ENCODE measurements at regions not wholly inside any gene's neighbourhood (a gene's known extent, or its start where the extent isn't known, plus 50 kb on each side); places are given as distances from the start of the nearest gene placed in this dataset.

DNA sequence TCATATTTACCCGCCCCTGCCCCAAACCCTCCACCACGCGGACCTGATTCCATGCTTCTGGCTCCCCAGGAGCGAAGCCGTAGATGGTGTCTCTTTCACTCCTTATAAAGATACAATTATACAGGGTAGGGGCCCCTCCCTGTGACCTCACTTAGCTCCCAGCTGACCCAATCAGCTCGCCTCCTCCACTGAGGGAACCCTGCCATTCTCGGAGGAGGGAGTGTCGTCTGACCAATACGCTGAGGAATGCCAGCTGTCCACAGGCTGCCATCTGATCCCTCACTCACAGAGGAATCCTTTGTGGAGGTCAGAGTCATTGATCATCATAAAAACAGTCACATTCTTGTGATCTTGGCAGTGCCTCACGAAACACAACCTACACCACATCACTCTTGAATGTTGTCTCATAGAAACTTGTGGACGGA lies 67.5 kb upstream of the INSIG1 start:
- TF ChIP-seq, protein P1, sequence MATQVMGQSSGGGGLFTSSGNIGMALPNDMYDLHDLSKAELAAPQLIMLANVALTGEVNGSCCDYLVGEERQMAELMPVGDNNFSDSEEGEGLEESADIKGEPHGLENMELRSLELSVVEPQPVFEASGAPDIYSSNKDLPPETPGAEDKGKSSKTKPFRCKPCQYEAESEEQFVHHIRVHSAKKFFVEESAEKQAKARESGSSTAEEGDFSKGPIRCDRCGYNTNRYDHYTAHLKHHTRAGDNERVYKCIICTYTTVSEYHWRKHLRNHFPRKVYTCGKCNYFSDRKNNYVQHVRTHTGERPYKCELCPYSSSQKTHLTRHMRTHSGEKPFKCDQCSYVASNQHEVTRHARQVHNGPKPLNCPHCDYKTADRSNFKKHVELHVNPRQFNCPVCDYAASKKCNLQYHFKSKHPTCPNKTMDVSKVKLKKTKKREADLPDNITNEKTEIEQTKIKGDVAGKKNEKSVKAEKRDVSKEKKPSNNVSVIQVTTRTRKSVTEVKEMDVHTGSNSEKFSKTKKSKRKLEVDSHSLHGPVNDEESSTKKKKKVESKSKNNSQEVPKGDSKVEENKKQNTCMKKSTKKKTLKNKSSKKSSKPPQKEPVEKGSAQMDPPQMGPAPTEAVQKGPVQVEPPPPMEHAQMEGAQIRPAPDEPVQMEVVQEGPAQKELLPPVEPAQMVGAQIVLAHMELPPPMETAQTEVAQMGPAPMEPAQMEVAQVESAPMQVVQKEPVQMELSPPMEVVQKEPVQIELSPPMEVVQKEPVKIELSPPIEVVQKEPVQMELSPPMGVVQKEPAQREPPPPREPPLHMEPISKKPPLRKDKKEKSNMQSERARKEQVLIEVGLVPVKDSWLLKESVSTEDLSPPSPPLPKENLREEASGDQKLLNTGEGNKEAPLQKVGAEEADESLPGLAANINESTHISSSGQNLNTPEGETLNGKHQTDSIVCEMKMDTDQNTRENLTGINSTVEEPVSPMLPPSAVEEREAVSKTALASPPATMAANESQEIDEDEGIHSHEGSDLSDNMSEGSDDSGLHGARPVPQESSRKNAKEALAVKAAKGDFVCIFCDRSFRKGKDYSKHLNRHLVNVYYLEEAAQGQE (IDR thresholded peaks at IDR 0.05; ENCODE audit: insufficient read depth in 1 of 2, low read depth in 2 of 2, low read length in 2 of 2): no peak
- no peak for TF ChIP-seq POLR2AphosphoS5 (IDR thresholded peaks at IDR 0.05; ENCODE audit: low read depth, low read length)
- TF ChIP-seq TAF1 (IDR thresholded peaks at IDR 0.05; ENCODE audit: borderline replicate concordance, insufficient read depth, low read length): no peak
- TF ChIP-seq FOXP2 (optimal IDR thresholded peaks at IDR 0.05; ENCODE audit: borderline replicate concordance, extremely low read depth, extremely low read length, insufficient read depth): no peak
- TF ChIP-seq SIN3A (IDR thresholded peaks at IDR 0.05; ENCODE audit: borderline replicate concordance, insufficient read depth, low read length): no peak

DNA sequence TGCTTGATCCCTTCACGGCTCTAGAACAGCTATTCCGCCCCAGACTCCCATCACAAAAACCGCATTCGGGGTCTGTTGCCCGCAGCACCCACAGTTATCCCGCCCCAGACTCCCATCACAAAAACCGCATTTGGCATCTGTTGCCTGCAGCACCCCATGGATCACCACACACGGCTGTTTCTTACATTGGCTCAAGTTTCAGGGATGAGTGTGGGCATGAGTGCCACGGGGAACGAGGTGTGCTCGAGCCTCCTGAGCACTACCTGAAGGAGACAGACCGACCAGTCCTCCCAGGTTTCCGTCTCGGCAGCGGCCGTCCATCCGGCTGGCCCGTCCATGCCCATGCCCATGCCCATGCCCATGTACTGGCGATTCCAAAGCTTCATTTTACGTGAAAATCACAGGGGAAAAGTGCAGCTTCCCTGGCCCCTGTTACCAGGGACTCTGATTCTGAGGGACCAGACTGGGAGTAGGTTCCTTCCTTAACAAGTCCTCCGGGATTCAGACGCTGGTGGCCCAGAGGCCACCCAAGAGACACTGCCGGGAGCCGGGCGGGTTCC lies 66.4 kb upstream of the INSIG1 start:
- TF ChIP-seq FOXP2 (optimal IDR thresholded peaks at IDR 0.05; ENCODE audit: borderline replicate concordance, extremely low read depth, extremely low read length, insufficient read depth): no peak
- no peak for TF ChIP-seq SIN3A (IDR thresholded peaks at IDR 0.05; ENCODE audit: borderline replicate concordance, insufficient read depth, low read length)
- TF ChIP-seq TAF1 (IDR thresholded peaks at IDR 0.05; ENCODE audit: borderline replicate concordance, insufficient read depth, low read length): no peak
- TF ChIP-seq POLR2AphosphoS5 (IDR thresholded peaks at IDR 0.05; ENCODE audit: low read depth, low read length): no peak
- TF ChIP-seq, protein P1 (IDR thresholded peaks at IDR 0.05; ENCODE audit: insufficient read depth in 1 of 2, low read depth in 2 of 2, low read length in 2 of 2): no peak

DNA sequence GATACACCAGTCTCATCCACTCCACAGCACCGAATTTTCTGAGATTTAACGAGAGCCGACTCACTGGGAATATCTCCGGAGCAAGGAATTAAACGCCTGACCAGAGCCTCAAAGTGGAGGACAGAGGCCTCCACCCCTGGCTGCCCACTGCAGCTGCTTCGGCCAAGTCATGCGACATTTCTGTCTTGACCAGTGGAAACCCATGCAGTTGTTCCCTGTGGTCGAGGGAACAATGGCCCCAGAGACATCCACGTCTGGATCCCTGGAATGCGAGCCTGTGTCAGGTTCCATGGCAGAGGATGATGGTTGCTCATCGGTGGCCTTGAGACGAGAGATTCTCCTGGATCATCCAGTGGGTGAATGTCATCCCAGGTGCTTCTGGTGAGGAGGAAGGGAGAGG lies 65.7 kb upstream of the INSIG1 start:
- TF ChIP-seq, protein P1 (IDR thresholded peaks at IDR 0.05; ENCODE audit: insufficient read depth in 1 of 2, low read depth in 2 of 2, low read length in 2 of 2): no peak
- TF ChIP-seq SIN3A (IDR thresholded peaks at IDR 0.05; ENCODE audit: borderline replicate concordance, insufficient read depth, low read length) (no peak), POLR2AphosphoS5 (IDR thresholded peaks at IDR 0.05; ENCODE audit: low read depth, low read length) (no peak), TAF1 (IDR thresholded peaks at IDR 0.05; ENCODE audit: borderline replicate concordance, insufficient read depth, low read length) (no peak), FOXP2 (optimal IDR thresholded peaks at IDR 0.05; ENCODE audit: borderline replicate concordance, extremely low read depth, extremely low read length, insufficient read depth) (no peak)

DNA sequence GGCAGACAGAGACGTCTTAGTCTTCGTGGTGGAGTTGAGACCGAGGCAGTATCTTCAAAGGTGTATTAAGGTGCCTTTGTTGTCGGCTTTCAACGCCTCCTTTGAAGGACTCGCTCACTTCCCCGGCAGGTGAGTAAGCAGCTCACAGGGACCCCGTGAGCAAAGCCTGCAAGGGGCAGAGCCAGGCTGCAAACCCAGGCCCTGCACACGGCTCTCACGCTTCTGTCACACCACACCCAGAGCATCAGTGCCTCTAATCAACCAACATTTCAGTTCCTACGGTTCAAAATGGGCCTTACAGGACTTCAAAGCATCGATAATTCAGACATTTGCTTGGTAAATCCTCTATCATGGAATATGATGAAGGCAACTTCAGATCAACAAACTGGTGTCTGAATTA lies 64.8 kb upstream of the INSIG1 start:
- TF ChIP-seq FOXP2 (optimal IDR thresholded peaks at IDR 0.05; ENCODE audit: borderline replicate concordance, extremely low read depth, extremely low read length, insufficient read depth) (no peak), TAF1 (IDR thresholded peaks at IDR 0.05; ENCODE audit: borderline replicate concordance, insufficient read depth, low read length) (no peak)
- TF ChIP-seq, protein P1 (IDR thresholded peaks at IDR 0.05; ENCODE audit: insufficient read depth in 1 of 2, low read depth in 2 of 2, low read length in 2 of 2): no peak

Data from PFSK-1 (cell line).